ENCODE measurements at regions not wholly inside any gene's neighbourhood (a gene's known extent, or its start where the extent isn't known, plus 50 kb on each side); places are given as distances from the start of the nearest gene placed in this dataset.

DNA sequence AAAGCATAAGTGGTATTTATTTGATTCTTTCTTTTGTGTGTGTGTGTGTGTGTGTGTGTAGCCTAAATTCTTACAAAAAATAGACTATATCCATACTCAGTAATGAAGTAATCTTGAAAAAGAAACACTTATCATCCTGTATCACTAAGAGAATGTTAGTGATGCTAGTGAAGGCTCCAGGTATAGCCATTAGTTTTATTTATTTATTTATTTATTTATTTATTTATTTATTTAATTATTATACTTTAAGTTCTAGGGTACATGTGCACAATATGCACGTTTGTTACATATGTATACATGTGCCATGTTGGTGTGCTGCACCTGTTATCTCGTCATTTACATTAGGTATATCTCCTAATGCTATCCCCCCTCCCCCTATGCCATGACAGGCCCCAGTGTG is 436.0 kb downstream of the HTR7 start:
- H2AFZ ChIP-seq (ENCODE audit: low read length), result no peak overlapping the region
- no peaks in the 10 kb centered on the region for H3K27me3 ChIP-seq (replicated peaks; ENCODE audit: insufficient read depth, low read length)
- no peaks in the 10 kb centered on the region for H3K36me3 ChIP-seq (replicated peaks; ENCODE audit: insufficient read depth, low read length)
- no peaks in the 10 kb centered on the region for H3K79me2 ChIP-seq (ENCODE audit: low read length)
- H3K4me3 ChIP-seq (ENCODE audit: low read length), result no peak overlapping the region
- TF ChIP-seq, protein P1, sequence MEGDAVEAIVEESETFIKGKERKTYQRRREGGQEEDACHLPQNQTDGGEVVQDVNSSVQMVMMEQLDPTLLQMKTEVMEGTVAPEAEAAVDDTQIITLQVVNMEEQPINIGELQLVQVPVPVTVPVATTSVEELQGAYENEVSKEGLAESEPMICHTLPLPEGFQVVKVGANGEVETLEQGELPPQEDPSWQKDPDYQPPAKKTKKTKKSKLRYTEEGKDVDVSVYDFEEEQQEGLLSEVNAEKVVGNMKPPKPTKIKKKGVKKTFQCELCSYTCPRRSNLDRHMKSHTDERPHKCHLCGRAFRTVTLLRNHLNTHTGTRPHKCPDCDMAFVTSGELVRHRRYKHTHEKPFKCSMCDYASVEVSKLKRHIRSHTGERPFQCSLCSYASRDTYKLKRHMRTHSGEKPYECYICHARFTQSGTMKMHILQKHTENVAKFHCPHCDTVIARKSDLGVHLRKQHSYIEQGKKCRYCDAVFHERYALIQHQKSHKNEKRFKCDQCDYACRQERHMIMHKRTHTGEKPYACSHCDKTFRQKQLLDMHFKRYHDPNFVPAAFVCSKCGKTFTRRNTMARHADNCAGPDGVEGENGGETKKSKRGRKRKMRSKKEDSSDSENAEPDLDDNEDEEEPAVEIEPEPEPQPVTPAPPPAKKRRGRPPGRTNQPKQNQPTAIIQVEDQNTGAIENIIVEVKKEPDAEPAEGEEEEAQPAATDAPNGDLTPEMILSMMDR (IDR thresholded peaks at IDR 0.05; ENCODE audit: low read length), result no peak
- TF ChIP-seq EZH2 (optimal IDR thresholded peaks at IDR 0.05; ENCODE audit: low read depth, low read length) (no peak), EZH2phosphoT487 (IDR thresholded peaks at IDR 0.05; ENCODE audit: low read length) (no peak)
- H3K4me1 ChIP-seq (ENCODE audit: low read length), result no peaks in the 10 kb centered on the region
- no peak for DNase-seq
- H3K4me2 ChIP-seq (ENCODE audit: low read depth, low read length), result no peak overlapping the region
- no peaks in the 10 kb centered on the region for H3F3A ChIP-seq (ENCODE audit: insufficient read depth, low read length)
- H3K9me3 ChIP-seq (replicated peaks; ENCODE audit: insufficient read depth, low read length), result no peaks in the 10 kb centered on the region
- no peak overlapping the region for H3K9ac ChIP-seq (ENCODE audit: low read length)
- no peaks in the 10 kb centered on the region for H4K20me1 ChIP-seq (ENCODE audit: insufficient read depth, low read length)
- no peaks in the 10 kb centered on the region for H3K9me2 ChIP-seq (replicated peaks; ENCODE audit: insufficient read depth, low read length)
- no peak overlapping the region for H3K27ac ChIP-seq (ENCODE audit: low read length)

DNA sequence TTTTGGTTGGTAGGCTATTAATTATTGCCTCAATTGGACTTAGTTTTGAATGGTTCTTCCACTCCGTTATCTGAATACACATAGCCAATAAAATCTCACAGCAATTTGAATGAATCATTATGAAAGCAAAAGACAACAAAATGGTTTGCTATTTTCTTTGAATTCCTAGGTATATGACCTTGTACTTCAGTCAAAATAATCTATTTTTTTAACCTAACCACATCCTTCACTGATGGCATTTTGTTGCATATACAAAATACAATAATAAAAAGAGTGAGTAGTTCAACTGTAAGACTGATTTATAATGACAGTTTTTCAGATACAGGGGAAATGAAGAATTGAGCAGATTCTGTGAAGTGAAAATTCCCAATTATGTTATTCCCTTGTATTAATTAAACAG is 433.1 kb downstream of the HTR7 start:
- no peaks in the 10 kb centered on the region for H3K9me3 ChIP-seq (replicated peaks; ENCODE audit: insufficient read depth, low read length)
- no peak overlapping the region for H3K4me2 ChIP-seq (ENCODE audit: low read depth, low read length)
- no peaks in the 10 kb centered on the region for H3K9me2 ChIP-seq (replicated peaks; ENCODE audit: insufficient read depth, low read length)
- H3K36me3 ChIP-seq (replicated peaks; ENCODE audit: insufficient read depth, low read length), result no peaks in the 10 kb centered on the region
- H3K9ac ChIP-seq (ENCODE audit: low read length), result no peak overlapping the region
- H4K20me1 ChIP-seq (ENCODE audit: insufficient read depth, low read length), result no peaks in the 10 kb centered on the region
- DNase-seq, result no peak
- no peak overlapping the region for H2AFZ ChIP-seq (ENCODE audit: low read length)
- no peak overlapping the region for H3K4me3 ChIP-seq (ENCODE audit: low read length)
- no peaks in the 10 kb centered on the region for H3K79me2 ChIP-seq (ENCODE audit: low read length)
- TF ChIP-seq, protein P1 (IDR thresholded peaks at IDR 0.05; ENCODE audit: low read length), result no peak
- no peak for TF ChIP-seq EZH2 (optimal IDR thresholded peaks at IDR 0.05; ENCODE audit: low read depth, low read length)
- TF ChIP-seq EZH2phosphoT487 (IDR thresholded peaks at IDR 0.05; ENCODE audit: low read length), result no peak
- H3K27ac ChIP-seq (ENCODE audit: low read length), result no peak overlapping the region
- no peaks in the 10 kb centered on the region for H3F3A ChIP-seq (ENCODE audit: insufficient read depth, low read length)
- H3K27me3 ChIP-seq (replicated peaks; ENCODE audit: insufficient read depth, low read length), result no peaks in the 10 kb centered on the region
- no peaks in the 10 kb centered on the region for H3K4me1 ChIP-seq (ENCODE audit: low read length)

DNA sequence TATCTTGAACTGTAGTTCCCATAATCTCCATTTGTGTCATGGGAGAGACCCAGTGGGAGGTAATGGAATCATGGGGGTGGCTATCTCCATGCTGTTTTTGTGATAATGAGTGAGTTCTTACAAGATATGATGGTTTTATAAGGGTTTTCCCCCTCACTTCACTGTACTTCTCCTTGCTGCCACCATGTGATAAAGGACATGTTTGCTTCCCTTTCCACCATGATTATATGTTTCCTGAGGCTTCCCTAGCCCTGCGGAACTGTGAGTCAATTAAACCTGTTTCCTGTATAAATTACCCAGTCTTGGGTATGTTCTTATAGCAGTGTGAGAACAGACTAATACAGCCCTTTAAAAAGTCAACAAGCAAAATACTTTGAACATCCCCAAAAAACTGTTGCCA is 427.7 kb downstream of the HTR7 start:
- H3K36me3 ChIP-seq (replicated peaks; ENCODE audit: insufficient read depth, low read length), result no peaks in the 10 kb centered on the region
- no peak overlapping the region for H3K27ac ChIP-seq (ENCODE audit: low read length)
- H3K9me3 ChIP-seq (replicated peaks; ENCODE audit: insufficient read depth, low read length), result no peaks in the 10 kb centered on the region
- no peak overlapping the region for H3K9ac ChIP-seq (ENCODE audit: low read length)
- no peaks in the 10 kb centered on the region for H4K20me1 ChIP-seq (ENCODE audit: insufficient read depth, low read length)
- no peaks in the 10 kb centered on the region for H3K27me3 ChIP-seq (replicated peaks; ENCODE audit: insufficient read depth, low read length)
- no peak overlapping the region for H3K4me2 ChIP-seq (ENCODE audit: low read depth, low read length)
- H3F3A ChIP-seq (ENCODE audit: insufficient read depth, low read length), result no peaks in the 10 kb centered on the region
- DNase-seq, result no peak
- H2AFZ ChIP-seq (ENCODE audit: low read length), result no peak overlapping the region
- H3K4me1 ChIP-seq (ENCODE audit: low read length), result no peaks in the 10 kb centered on the region
- no peak for TF ChIP-seq EZH2 (optimal IDR thresholded peaks at IDR 0.05; ENCODE audit: low read depth, low read length)
- TF ChIP-seq EZH2phosphoT487 (IDR thresholded peaks at IDR 0.05; ENCODE audit: low read length), result no peak
- TF ChIP-seq, protein P1 (IDR thresholded peaks at IDR 0.05; ENCODE audit: low read length), result no peak
- H3K4me3 ChIP-seq (ENCODE audit: low read length), result no peak overlapping the region
- no peaks in the 10 kb centered on the region for H3K9me2 ChIP-seq (replicated peaks; ENCODE audit: insufficient read depth, low read length)
- no peaks in the 10 kb centered on the region for H3K79me2 ChIP-seq (ENCODE audit: low read length)

Measured in MM.1S (cell line).